ENCODE measurements at regions not wholly inside any gene's neighbourhood (a gene's known extent, or its start where the extent isn't known, plus 50 kb on each side); places are given as distances from the start of the nearest gene placed in this dataset.

DNA sequence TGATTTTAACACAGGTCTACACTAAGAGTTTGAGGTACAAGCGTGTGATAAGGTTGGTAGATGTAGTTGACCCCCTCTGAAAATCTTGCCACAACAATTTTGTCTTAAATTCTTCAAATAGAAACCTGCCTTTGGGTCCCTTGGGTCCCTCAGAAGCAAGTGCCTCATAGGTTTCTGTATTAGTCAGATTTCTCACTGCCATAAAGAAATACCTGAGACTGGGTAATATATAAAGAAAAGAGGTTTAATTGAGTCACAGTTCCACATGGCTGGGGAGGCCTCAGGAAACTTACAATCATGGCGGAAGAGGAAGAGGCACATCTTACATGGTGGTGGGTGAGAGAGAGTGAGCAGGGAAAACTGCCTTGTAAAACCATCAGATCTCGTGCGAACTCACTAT, 301.2 kb downstream of the MAP2K6 start:
- no peak overlapping the region for H3K4me3 ChIP-seq (ENCODE audit: low read depth, low read length)
- TF ChIP-seq, protein P1, sequence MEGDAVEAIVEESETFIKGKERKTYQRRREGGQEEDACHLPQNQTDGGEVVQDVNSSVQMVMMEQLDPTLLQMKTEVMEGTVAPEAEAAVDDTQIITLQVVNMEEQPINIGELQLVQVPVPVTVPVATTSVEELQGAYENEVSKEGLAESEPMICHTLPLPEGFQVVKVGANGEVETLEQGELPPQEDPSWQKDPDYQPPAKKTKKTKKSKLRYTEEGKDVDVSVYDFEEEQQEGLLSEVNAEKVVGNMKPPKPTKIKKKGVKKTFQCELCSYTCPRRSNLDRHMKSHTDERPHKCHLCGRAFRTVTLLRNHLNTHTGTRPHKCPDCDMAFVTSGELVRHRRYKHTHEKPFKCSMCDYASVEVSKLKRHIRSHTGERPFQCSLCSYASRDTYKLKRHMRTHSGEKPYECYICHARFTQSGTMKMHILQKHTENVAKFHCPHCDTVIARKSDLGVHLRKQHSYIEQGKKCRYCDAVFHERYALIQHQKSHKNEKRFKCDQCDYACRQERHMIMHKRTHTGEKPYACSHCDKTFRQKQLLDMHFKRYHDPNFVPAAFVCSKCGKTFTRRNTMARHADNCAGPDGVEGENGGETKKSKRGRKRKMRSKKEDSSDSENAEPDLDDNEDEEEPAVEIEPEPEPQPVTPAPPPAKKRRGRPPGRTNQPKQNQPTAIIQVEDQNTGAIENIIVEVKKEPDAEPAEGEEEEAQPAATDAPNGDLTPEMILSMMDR (IDR thresholded peaks at IDR 0.05; ENCODE audit: borderline replicate concordance, insufficient read depth, low read depth, low read length), result no peak

DNA sequence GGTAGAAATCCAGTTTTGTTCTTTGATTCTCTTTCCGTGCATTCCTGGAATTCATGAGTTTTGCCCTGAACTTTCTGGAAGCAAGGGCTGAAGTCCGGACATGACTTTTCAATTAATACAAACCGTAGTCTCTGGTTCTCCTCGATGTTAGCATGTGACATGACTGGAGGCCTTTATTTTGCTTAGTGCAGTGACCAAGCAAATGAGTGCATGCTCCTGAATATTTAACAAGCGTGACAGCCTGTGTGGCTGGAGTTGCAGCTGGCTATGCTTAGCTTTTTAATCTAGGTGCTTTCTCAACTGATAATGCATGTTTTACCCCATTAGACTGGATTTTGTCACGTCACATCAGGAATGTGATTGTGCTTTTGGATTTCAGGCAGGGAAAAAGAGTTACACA, 302.1 kb downstream of the MAP2K6 start:
- TF ChIP-seq, protein P1 (IDR thresholded peaks at IDR 0.05; ENCODE audit: borderline replicate concordance, insufficient read depth, low read depth, low read length), result no peak

DNA sequence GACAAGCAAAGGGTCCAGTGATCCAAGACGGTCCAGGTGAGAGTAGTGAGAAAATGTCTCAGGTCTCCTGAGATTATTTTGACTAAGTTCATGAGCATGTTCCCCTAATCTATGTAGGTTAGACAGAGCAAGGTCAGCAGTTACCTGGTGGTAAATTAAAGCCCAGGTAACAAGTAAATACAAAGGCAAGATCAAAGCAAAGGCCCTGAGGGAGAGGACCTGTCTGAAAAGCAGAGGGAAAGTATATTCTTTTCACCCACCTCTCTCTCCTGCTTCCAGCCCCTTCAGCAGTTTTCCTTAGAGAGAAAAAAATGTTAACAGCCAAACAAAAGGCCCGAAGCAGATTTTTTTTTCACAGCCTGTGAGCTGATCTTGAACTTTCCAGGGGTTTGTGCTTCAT, 302.7 kb downstream of the MAP2K6 start:
- TF ChIP-seq, protein P1 (IDR thresholded peaks at IDR 0.05; ENCODE audit: borderline replicate concordance, insufficient read depth, low read depth, low read length), result no peak
- H3K4me3 ChIP-seq (ENCODE audit: low read depth, low read length), result no peak overlapping the region

More for the DNA sequence above, 302.1 kb downstream of the MAP2K6 start:
- H3K4me3 ChIP-seq (ENCODE audit: low read depth, low read length), result no peak overlapping the region

DNA sequence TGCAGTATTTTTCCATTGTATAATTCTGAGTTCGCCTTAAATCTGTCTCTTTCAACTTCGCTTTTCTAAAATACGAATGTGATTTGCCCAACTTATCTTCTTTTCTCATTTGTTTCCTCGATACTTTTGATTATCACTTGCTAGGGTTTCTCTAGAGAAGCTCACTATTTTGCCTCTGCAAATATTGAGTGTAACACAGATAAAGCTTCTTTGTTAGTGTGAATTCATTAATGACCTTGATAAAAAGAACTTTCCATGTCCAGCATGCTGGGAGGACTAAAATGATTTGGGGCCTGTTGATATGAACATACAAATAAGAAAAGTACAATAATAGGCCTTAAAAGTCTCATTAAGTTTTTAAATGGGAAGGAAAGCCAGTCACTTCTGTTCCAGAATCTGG, 303.3 kb downstream of the MAP2K6 start:
- H3K4me3 ChIP-seq (ENCODE audit: low read depth, low read length), result no peak overlapping the region
- TF ChIP-seq, protein P1 (IDR thresholded peaks at IDR 0.05; ENCODE audit: borderline replicate concordance, insufficient read depth, low read depth, low read length), result no peak

DNA sequence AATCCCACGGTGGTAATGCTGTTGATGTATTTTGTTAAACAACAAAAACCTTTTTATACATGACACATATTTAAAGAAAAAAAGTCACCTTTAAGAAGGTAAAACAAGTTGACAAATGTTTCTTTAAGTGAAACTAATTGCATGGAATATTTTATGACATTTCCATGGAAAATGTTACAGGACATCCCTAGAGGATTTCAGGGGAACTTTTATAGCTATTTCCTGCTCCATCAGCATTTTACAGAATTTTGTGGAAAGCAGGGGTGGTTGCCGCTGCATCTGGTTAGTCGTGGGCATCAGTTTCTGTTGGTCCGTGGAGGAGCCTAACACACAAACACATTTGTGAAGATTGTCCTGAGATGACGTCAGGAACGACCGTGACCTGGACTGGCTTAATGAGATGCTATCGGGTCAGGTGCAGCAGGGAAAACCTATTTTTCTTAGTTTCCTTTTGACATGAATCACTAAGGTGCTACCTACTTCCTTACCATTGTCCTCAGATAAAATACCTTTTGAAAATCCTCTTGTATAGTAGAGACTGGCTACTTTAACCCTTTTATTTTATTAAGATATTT, 305.1 kb downstream of the MAP2K6 start:
- H3K4me3 ChIP-seq (ENCODE audit: low read depth, low read length), result no peak overlapping the region
- TF ChIP-seq, protein P1 (IDR thresholded peaks at IDR 0.05; ENCODE audit: borderline replicate concordance, insufficient read depth, low read depth, low read length), result no peak

DNA sequence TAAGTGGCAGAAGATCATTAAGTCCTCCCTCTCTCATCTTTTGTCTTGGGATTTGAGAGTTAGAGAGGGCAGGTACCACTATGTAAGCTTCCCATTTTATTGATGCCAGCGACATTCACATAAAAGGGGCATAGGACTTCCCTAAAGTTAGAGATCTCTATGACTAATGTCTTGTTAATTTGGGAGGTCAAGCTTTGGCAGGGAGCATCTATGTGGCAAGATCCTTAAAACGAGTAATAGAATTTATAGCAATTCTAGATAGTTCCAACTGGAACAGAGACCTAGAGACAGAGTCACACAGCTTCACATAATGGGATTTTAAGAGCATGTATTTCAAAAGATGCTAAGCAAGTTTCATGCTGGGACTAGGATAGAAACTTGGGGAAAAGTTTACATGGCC, 308.0 kb downstream of the MAP2K6 start:
- TF ChIP-seq, protein P1 (IDR thresholded peaks at IDR 0.05; ENCODE audit: borderline replicate concordance, insufficient read depth, low read depth, low read length), result no peak

DNA sequence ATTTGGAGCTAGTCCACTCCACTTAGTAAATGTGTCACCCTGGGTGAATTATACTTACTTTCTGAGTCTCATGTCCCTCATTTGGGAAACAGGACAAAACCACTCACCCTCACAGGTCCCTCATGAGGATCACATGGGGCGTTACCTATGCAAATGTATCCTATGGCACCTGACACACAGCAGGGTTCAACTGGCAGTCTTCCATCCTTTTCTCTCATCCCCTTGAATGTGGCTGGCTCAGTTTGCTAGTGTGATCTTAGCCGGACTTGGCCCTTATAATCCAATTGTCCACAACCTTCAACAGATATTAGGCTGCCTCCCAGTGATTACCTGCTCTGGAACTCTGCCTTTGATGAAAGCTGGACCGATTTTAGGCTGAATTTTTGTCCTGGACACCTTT, 308.8 kb downstream of the MAP2K6 start:
- TF ChIP-seq, protein P1 (IDR thresholded peaks at IDR 0.05; ENCODE audit: borderline replicate concordance, insufficient read depth, low read depth, low read length), result no peak
- no peak overlapping the region for H3K4me3 ChIP-seq (ENCODE audit: low read depth, low read length)

More for the DNA sequence above, 308.0 kb downstream of the MAP2K6 start:
- H3K4me3 ChIP-seq (ENCODE audit: low read depth, low read length), result no peak overlapping the region

All from GM12875 (cell line).